ENCODE measurements at regions not wholly inside any gene's neighbourhood (a gene's known extent, or its start where the extent isn't known, plus 50 kb on each side); places are given as distances from the start of the nearest gene placed in this dataset.

GRCh38 chr21:35245879-35246278, 196.8 kb upstream of the RUNX1 start:
- TF ChIP-seq, protein P1, sequence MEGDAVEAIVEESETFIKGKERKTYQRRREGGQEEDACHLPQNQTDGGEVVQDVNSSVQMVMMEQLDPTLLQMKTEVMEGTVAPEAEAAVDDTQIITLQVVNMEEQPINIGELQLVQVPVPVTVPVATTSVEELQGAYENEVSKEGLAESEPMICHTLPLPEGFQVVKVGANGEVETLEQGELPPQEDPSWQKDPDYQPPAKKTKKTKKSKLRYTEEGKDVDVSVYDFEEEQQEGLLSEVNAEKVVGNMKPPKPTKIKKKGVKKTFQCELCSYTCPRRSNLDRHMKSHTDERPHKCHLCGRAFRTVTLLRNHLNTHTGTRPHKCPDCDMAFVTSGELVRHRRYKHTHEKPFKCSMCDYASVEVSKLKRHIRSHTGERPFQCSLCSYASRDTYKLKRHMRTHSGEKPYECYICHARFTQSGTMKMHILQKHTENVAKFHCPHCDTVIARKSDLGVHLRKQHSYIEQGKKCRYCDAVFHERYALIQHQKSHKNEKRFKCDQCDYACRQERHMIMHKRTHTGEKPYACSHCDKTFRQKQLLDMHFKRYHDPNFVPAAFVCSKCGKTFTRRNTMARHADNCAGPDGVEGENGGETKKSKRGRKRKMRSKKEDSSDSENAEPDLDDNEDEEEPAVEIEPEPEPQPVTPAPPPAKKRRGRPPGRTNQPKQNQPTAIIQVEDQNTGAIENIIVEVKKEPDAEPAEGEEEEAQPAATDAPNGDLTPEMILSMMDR (conservative IDR thresholded peaks at IDR 0.05; ENCODE audit: low read length): no peak
- no peak for DNase-seq (ENCODE audit: low read depth)
- H3K4me3 ChIP-seq (ENCODE audit: low read length): no peak overlapping the region

- H3K4me3 ChIP-seq (ENCODE audit: low read length): no peak overlapping the region
- DNase-seq (ENCODE audit: low read depth): peak; percentile 55
- TF ChIP-seq, protein P1 (conservative IDR thresholded peaks at IDR 0.05; ENCODE audit: low read length): no peak
Observed at GRCh38 chr21:35244514-35244913, 195.4 kb upstream of the RUNX1 start.

DNA sequence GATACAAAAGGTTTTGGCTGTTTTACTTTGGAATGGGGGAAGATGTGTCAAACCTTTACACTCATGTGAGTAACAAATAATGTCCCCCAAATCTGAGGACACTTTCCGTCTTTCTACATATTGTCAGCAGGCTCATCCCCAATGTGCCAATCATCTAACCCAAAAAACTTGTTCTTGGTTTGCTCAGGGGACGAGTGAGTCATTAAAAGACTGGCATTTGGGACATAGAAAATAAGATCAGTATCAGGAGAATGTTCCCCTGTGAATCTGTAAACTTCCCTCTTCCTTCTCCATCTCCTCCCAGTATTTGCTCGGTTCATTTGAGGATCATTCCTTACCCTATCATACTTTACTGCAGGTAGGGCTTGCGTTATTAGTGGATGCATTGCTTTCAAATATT, 194.1 kb upstream of the RUNX1 start:
- no peak for DNase-seq (ENCODE audit: low read depth)
- TF ChIP-seq, protein P1 (conservative IDR thresholded peaks at IDR 0.05; ENCODE audit: low read length): no peak
- no peak overlapping the region for H3K4me3 ChIP-seq (ENCODE audit: low read length)

DNA sequence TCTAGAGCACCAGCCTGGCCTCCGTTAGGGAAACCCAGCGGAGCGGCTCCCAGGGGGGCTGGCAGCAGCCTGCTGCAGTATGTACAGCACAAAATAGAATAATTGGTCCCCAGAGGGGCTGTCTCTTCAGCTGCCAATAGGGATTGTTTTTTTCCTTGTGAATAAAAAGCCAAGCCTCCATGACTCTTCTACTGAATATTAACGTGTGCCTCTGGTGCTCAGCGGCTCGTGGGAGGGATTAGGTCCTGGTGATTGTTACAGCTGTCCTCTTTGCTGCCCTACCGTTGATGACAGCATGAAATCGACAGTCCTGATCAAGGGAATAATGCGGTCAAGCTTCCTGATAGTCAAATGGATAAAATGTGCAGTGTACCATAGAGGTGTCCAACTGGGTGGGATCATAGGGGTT, 190.7 kb upstream of the RUNX1 start:
- H3K4me3 ChIP-seq (ENCODE audit: low read length): no peak overlapping the region
- no peak for DNase-seq (ENCODE audit: low read depth)
- TF ChIP-seq, protein P1 (conservative IDR thresholded peaks at IDR 0.05; ENCODE audit: low read length): no peak

GRCh38 chr21:35238119-35238518, 189.0 kb upstream of the RUNX1 start:
- H3K4me3 ChIP-seq (ENCODE audit: low read length): no peak overlapping the region
- TF ChIP-seq, protein P1 (conservative IDR thresholded peaks at IDR 0.05; ENCODE audit: low read length): no peak
- DNase-seq (ENCODE audit: low read depth): no peak

DNA sequence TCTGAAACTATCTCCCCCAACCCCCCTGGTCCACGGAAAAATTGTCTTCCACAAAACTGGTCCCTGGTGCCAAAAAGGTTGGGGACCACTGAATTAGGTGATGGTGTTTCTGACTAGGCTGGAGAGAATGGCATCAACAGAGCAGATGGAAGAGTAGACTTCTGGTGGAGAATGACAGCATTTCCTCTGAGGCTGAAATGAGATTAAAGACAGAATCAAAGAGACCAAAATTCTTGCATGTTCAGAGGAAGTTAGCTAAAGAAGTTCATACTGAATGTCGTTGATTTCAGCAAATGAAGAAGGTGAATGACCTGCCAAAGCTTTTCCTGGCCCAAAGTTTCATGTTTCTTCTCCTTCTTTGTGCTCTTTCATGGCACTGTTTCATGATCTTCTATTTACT, 188.2 kb upstream of the RUNX1 start:
- TF ChIP-seq, protein P1 (conservative IDR thresholded peaks at IDR 0.05; ENCODE audit: low read length): no peak
- DNase-seq (ENCODE audit: low read depth): no peak

DNA sequence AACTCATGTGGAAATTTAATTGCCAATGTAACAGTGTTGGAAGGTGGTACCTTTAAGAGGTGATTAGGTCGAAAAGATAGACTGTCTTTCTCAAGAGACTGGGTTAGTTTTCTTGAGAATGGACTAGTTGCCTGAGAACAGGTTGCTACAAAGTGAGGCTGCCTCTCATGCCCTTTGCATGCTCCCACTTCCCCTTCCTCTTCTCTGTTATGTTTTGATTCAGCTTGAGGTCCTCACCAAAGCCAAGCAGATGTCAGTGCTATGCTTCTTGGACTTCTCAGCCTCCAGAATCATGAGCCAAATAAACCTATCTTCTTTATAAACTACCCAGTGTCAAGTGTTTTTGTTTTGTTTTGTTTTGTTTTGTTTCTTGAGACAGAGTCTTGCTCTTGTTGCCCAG, 187.0 kb upstream of the RUNX1 start:
- no peak overlapping the region for H3K4me3 ChIP-seq (ENCODE audit: low read length)
- TF ChIP-seq, protein P1 (conservative IDR thresholded peaks at IDR 0.05; ENCODE audit: low read length): no peak
- no peak for DNase-seq (ENCODE audit: low read depth)

More for the DNA sequence above, 188.2 kb upstream of the RUNX1 start:
- no peak overlapping the region for H3K4me3 ChIP-seq (ENCODE audit: low read length)
